PC-9 (cell line): ENCODE measurements at regions not wholly inside any gene's neighbourhood (a gene's known extent, or its start where the extent isn't known, plus 50 kb on each side); places are given as distances from the start of the nearest gene placed in this dataset.

ENCODE experiments used
- BruUV-seq: library from RNA; stranded (reverse); fragments of 400-500 nt; replicated peaks from 2 replicates; lab custom pipeline; 2021; lab: Mats Ljungman, UMichigan
- CTCF ChIA-PET: fragments of 300-600 bp; sonication (Branson Sonifier 250); formaldehyde crosslinking; loops from one replicate; lab custom pipeline; 2022; ENCODE audit warnings: antibody characterized with exemption; lab: Charles Lee
- POLR2A ChIA-PET: fragments of 300-600 bp; sonication (Branson Sonifier 250); formaldehyde crosslinking; loops from one replicate; lab custom pipeline; 2022; ENCODE audit warnings: antibody characterized with exemption; ENCODE audit not compliant: unreplicated experiment; lab: Charles Lee
- DNase-seq, 2 experiments: peaks; one replicate each; pipeline versions ENCODE4 v3.0.0 to v3.0.0-alpha.2; 2015 to 2022; ENCODE audit warnings: mixed read lengths in 1 of 2
- H2AFZ ChIP-seq: fragments of 200-600 bp; sonication (generic); 2 replicates; pipeline ENCODE4 v1.8.1; 2017; ENCODE audit warnings: antibody characterized with exemption
- H3F3A ChIP-seq: fragments of 200-600 bp; sonication (generic); 2 replicates; pipeline ENCODE4 v1.8.1; 2017; ENCODE audit warnings: antibody characterized with exemption, mild to moderate bottlenecking, low read depth; ENCODE audit not compliant: insufficient read depth
- H3K27ac ChIP-seq: fragments of 200-600 bp; sonication (generic); 2 replicates; pipeline ENCODE4 v1.6.1; 2016; ENCODE audit warnings: mixed run types
- H3K27me3 ChIP-seq: fragments of 200-600 bp; sonication (generic); 2 replicates; pipeline ENCODE4 v1.6.1; 2016; ENCODE audit warnings: low read depth, mixed run types; ENCODE audit not compliant: insufficient read depth
- H3K36me3 ChIP-seq: fragments of 200-600 bp; sonication (generic); 2 replicates; pipeline ENCODE4 v1.6.1; 2016; ENCODE audit warnings: low read depth, mixed run types
- H3K4me1 ChIP-seq: fragments of 200-600 bp; sonication (generic); replicated peaks from 2 replicates; pipeline ENCODE4 v1.6.1; 2016; ENCODE audit warnings: mixed run types; ENCODE audit not compliant: insufficient read depth
- H3K4me2 ChIP-seq: fragments of 200-600 bp; sonication (generic); 2 replicates; pipeline ENCODE4 v1.6.1; 2017; ENCODE audit warnings: mixed run types
- H3K4me3 ChIP-seq: fragments of 200-600 bp; sonication (generic); 2 replicates; pipeline ENCODE4 v1.6.1; 2016; ENCODE audit warnings: mixed run types
- H3K79me2 ChIP-seq: fragments of 200-600 bp; sonication (generic); 2 replicates; pipeline ENCODE4 v1.6.1; 2017; ENCODE audit warnings: low read depth, mixed run types
- H3K9me2 ChIP-seq: fragments of 200-600 bp; sonication (generic); 2 replicates; pipeline ENCODE4 v1.8.1; 2017; ENCODE audit warnings: mild to moderate bottlenecking; ENCODE audit not compliant: insufficient read depth
- H3K9me3 ChIP-seq: fragments of 200-600 bp; sonication (generic); 2 replicates; pipeline ENCODE4 v1.8.1; 2016; ENCODE audit warnings: low read depth; ENCODE audit not compliant: insufficient read depth
- H4K20me1 ChIP-seq: fragments of 200-600 bp; sonication (generic); 2 replicates; pipeline ENCODE4 v1.8.1; 2017; ENCODE audit not compliant: insufficient read depth
- CTCF ChIP-seq: fragments of 200-600 bp; sonication (generic); conservative IDR thresholded peaks from 2 replicates; pipeline ENCODE4 v1.6.1; 2017; ENCODE audit warnings: mixed run types, antibody characterized with exemption, mild to moderate bottlenecking, moderate library complexity
- EZH2 ChIP-seq: fragments of 200-600 bp; sonication (generic); IDR thresholded peaks from 2 replicates; pipeline ENCODE4 v1.8.0; 2017; ENCODE audit warnings: antibody characterized with exemption, low read depth
- intact Hi-C: fragments of 100-400 bp; cut with micrococcal nuclease; formaldehyde crosslinking; loops from one replicate; pipeline ENCODE4 v1.10.0; 2022; ENCODE audit not compliant: unreplicated experiment

- no TSS peak for BruUV-seq
- no peak overlapping the region for H3K4me2 ChIP-seq
- no peaks in the 10 kb centered on the region for H3K27me3 ChIP-seq
- H3K79me2 ChIP-seq = no peaks in the 10 kb centered on the region
- no peak for TF ChIP-seq CTCF
- no peak for TF ChIP-seq EZH2
- H4K20me1 ChIP-seq = no peaks in the 10 kb centered on the region
- POLR2A ChIA-PET = no interaction called here
- H3K9me3 ChIP-seq = no peaks in the 10 kb centered on the region
- no peaks in the 10 kb centered on the region for H3K9me2 ChIP-seq
- no peak overlapping the region for H3K4me3 ChIP-seq
- H3K36me3 ChIP-seq = no peaks in the 10 kb centered on the region
- CTCF ChIA-PET = no interaction called here
- H2AFZ ChIP-seq = no peak overlapping the region
- intact Hi-C loops = no loop called here
- no peaks in the 10 kb centered on the region for H3F3A ChIP-seq
- H3K27ac ChIP-seq = no peak overlapping the region
- no peak for DNase-seq
- 0 out of 2 replicates have a peak, but pooled peaks cover 10% of the 10 kb centered on the region for H3K4me1 ChIP-seq
Observed at GRCh38 chr10:117612113-117612512, 69.6 kb downstream of the EMX2 start.

GRCh38 chr10:117615649-117616048 is 73.1 kb downstream of the EMX2 start:
- intact Hi-C loops = no loop called here
- no peak overlapping the region for H3K4me3 ChIP-seq
- no peaks in the 10 kb centered on the region for H3K36me3 ChIP-seq
- no peaks in the 10 kb centered on the region for H3K27me3 ChIP-seq
- H3K9me2 ChIP-seq = no peaks in the 10 kb centered on the region
- no peaks in the 10 kb centered on the region for H3F3A ChIP-seq
- no peak for DNase-seq
- no peak overlapping the region for H3K4me2 ChIP-seq
- TF ChIP-seq EZH2 (no peak), CTCF (no peak)
- no peak overlapping the region for H3K27ac ChIP-seq
- BruUV-seq = no TSS peak
- POLR2A ChIA-PET = no interaction called here
- H4K20me1 ChIP-seq = no peaks in the 10 kb centered on the region
- H3K79me2 ChIP-seq = no peaks in the 10 kb centered on the region
- H3K9me3 ChIP-seq = no peaks in the 10 kb centered on the region
- H3K4me1 ChIP-seq = 0 out of 2 replicates have a peak, but pooled peaks cover 4% of the 10 kb centered on the region
- CTCF ChIA-PET = no interaction called here
- no peak overlapping the region for H2AFZ ChIP-seq

GRCh38 chr10:117616179-117616578 is 73.6 kb downstream of the EMX2 start:
- H3K4me3 ChIP-seq = no peak overlapping the region
- H3K27me3 ChIP-seq = no peaks in the 10 kb centered on the region
- H3K9me3 ChIP-seq = no peaks in the 10 kb centered on the region
- H3K4me2 ChIP-seq = no peak overlapping the region
- BruUV-seq = no TSS peak
- POLR2A ChIA-PET = no interaction called here
- H3K4me1 ChIP-seq = 0 out of 2 replicates have a peak, but pooled peaks cover 4% of the 10 kb centered on the region
- H4K20me1 ChIP-seq = no peaks in the 10 kb centered on the region
- H3K36me3 ChIP-seq = no peaks in the 10 kb centered on the region
- no peaks in the 10 kb centered on the region for H3K79me2 ChIP-seq
- no peaks in the 10 kb centered on the region for H3F3A ChIP-seq
- no peaks in the 10 kb centered on the region for H3K9me2 ChIP-seq
- no peak for TF ChIP-seq EZH2
- no peak for TF ChIP-seq CTCF
- no peak overlapping the region for H2AFZ ChIP-seq
- CTCF ChIA-PET = no interaction called here
- no peak overlapping the region for H3K27ac ChIP-seq
- no peak for DNase-seq
- intact Hi-C loops = no loop called here
